Activated naive CD8-positive, alpha-beta T cell treated with anti-CD3 and anti-CD28 coated beads for 36 hours (primary cell): ENCODE measurements at regions not wholly inside any gene's neighbourhood (a gene's known extent, or its start where the extent isn't known, plus 50 kb on each side); places are given as distances from the start of the nearest gene placed in this dataset.

Experiments used
- DNase-seq: peaks from one replicate; pipeline ENCODE4 v3.0.0; 2021
- H3K27ac Mint-ChIP-seq: one replicate; pipeline ENCODE4 v1.8.0; 2022; ENCODE audit warnings: mild to moderate bottlenecking, moderate library complexity, mixed read lengths
- H3K27me3 Mint-ChIP-seq: one replicate; pipeline ENCODE4 v1.8.0; 2022; ENCODE audit warnings: mild to moderate bottlenecking, mixed read lengths
- H3K36me3 Mint-ChIP-seq: one replicate; pipeline ENCODE4 v1.8.0; 2021; ENCODE audit warnings: mild to moderate bottlenecking, mixed read lengths
- H3K4me1 Mint-ChIP-seq: one replicate; pipeline ENCODE4 v1.8.0; 2021; ENCODE audit warnings: mixed read lengths
- H3K4me3 Mint-ChIP-seq: one replicate; pipeline ENCODE4 v1.8.0; 2022; ENCODE audit warnings: mild to moderate bottlenecking, moderate library complexity, mixed read lengths
- H3K9me3 Mint-ChIP-seq: one replicate; pipeline ENCODE4 v1.8.0; 2022; ENCODE audit warnings: mixed read lengths

- Mint-ChIP-seq H3K36me3 (peaks cover 2% of the 10 kb centered on the region), H3K4me1 (no peaks in the 10 kb centered on the region), H3K9me3 (peaks cover 2% of the 10 kb centered on the region), H3K27me3 (no peaks in the 10 kb centered on the region), H3K4me3 (no peak overlapping the region), H3K27ac (no peak overlapping the region)
- DNase-seq: no peak
Measured at GRCh38 chr18:22545066-22545760, 127.5 kb upstream of the CTAGE1 start.

- no peaks in the 10 kb centered on the region for H3K27me3 Mint-ChIP-seq
- H3K27ac Mint-ChIP-seq: no peak overlapping the region
- no peak overlapping the region for H3K4me3 Mint-ChIP-seq
- no peaks in the 10 kb centered on the region for H3K36me3 Mint-ChIP-seq
- no peak for DNase-seq
- no peaks in the 10 kb centered on the region for H3K4me1 Mint-ChIP-seq
- H3K9me3 Mint-ChIP-seq: no peaks in the 10 kb centered on the region
Measured at GRCh38 chr18:22546905-22547570, 129.3 kb upstream of the CTAGE1 start.

- no peak for DNase-seq
- Mint-ChIP-seq H3K27ac (no peak overlapping the region), H3K4me3 (no peak overlapping the region), H3K27me3 (no peaks in the 10 kb centered on the region), H3K9me3 (no peaks in the 10 kb centered on the region), H3K4me1 (no peaks in the 10 kb centered on the region), H3K36me3 (no peaks in the 10 kb centered on the region)
Measured at GRCh38 chr18:22547807-22548561, 130.3 kb upstream of the CTAGE1 start.

- no peak for DNase-seq
- no peak overlapping the region for H3K4me3 Mint-ChIP-seq
Measured at GRCh38 chr18:22549260-22549937, 131.7 kb upstream of the CTAGE1 start.

GRCh38 chr18:22550366-22550765, 132.7 kb upstream of the CTAGE1 start:
- Mint-ChIP-seq H3K4me3 (no peak overlapping the region), H3K27ac (no peak overlapping the region), H3K4me1 (no peaks in the 10 kb centered on the region), H3K36me3 (no peaks in the 10 kb centered on the region), H3K27me3 (no peaks in the 10 kb centered on the region), H3K9me3 (no peaks in the 10 kb centered on the region)
- DNase-seq: no peak

More at GRCh38 chr18:22549260-22549937, 131.7 kb upstream of the CTAGE1 start:
- H3K4me1 Mint-ChIP-seq: no peaks in the 10 kb centered on the region
- no peak overlapping the region for H3K27ac Mint-ChIP-seq
- no peaks in the 10 kb centered on the region for H3K9me3 Mint-ChIP-seq
- H3K27me3 Mint-ChIP-seq: no peaks in the 10 kb centered on the region
- no peaks in the 10 kb centered on the region for H3K36me3 Mint-ChIP-seq

GRCh38 chr18:22550861-22551260, 133.1 kb upstream of the CTAGE1 start:
- H3K4me1 Mint-ChIP-seq: no peaks in the 10 kb centered on the region
- no peak overlapping the region for H3K27ac Mint-ChIP-seq
- H3K4me3 Mint-ChIP-seq: no peak overlapping the region
- DNase-seq: no peak
- H3K36me3 Mint-ChIP-seq: no peaks in the 10 kb centered on the region
- no peaks in the 10 kb centered on the region for H3K9me3 Mint-ChIP-seq
- no peaks in the 10 kb centered on the region for H3K27me3 Mint-ChIP-seq

- H3K9me3 Mint-ChIP-seq: no peaks in the 10 kb centered on the region
- no peaks in the 10 kb centered on the region for H3K36me3 Mint-ChIP-seq
- no peak for DNase-seq
- H3K4me1 Mint-ChIP-seq: no peaks in the 10 kb centered on the region
- peaks cover 2% of the 10 kb centered on the region for H3K27me3 Mint-ChIP-seq
- H3K4me3 Mint-ChIP-seq: no peak overlapping the region
- H3K27ac Mint-ChIP-seq: no peak overlapping the region
Measured at GRCh38 chr18:22551536-22552151, 133.9 kb upstream of the CTAGE1 start.

- Mint-ChIP-seq H3K9me3 (no peaks in the 10 kb centered on the region), H3K27me3 (peaks cover 8% of the 10 kb centered on the region), H3K4me1 (no peaks in the 10 kb centered on the region), H3K36me3 (no peaks in the 10 kb centered on the region), H3K4me3 (no peak overlapping the region), H3K27ac (no peak overlapping the region)
- no peak for DNase-seq
Measured at GRCh38 chr18:22552254-22552653, 134.5 kb upstream of the CTAGE1 start.

- Mint-ChIP-seq H3K4me1 (no peaks in the 10 kb centered on the region), H3K4me3 (no peak overlapping the region), H3K9me3 (no peaks in the 10 kb centered on the region), H3K27me3 (peaks cover 15% of the 10 kb centered on the region), H3K36me3 (no peaks in the 10 kb centered on the region), H3K27ac (no peak overlapping the region)
- no peak for DNase-seq
Measured at GRCh38 chr18:22552899-22553460, 135.3 kb upstream of the CTAGE1 start.

- no peaks in the 10 kb centered on the region for H3K36me3 Mint-ChIP-seq
- peaks cover 10% of the 10 kb centered on the region for H3K4me1 Mint-ChIP-seq
- H3K27me3 Mint-ChIP-seq: peaks cover 42% of the 10 kb centered on the region
Measured at GRCh38 chr18:22556222-22557167, 138.8 kb upstream of the CTAGE1 start.

GRCh38 chr18:22557168-22557941, 139.6 kb upstream of the CTAGE1 start:
- peaks cover 43% of the 10 kb centered on the region for H3K27me3 Mint-ChIP-seq
- H3K9me3 Mint-ChIP-seq: no peaks in the 10 kb centered on the region
- H3K4me1 Mint-ChIP-seq: peaks cover 10% of the 10 kb centered on the region
- DNase-seq: no peak
- H3K4me3 Mint-ChIP-seq: no peak overlapping the region
- H3K36me3 Mint-ChIP-seq: no peaks in the 10 kb centered on the region
- H3K27ac Mint-ChIP-seq: no peak overlapping the region

More at GRCh38 chr18:22556222-22557167, 138.8 kb upstream of the CTAGE1 start:
- Mint-ChIP-seq H3K9me3 (no peaks in the 10 kb centered on the region), H3K4me3 (no peak overlapping the region), H3K27ac (no peak overlapping the region)
- DNase-seq: no peak

- H3K9me3 Mint-ChIP-seq: no peaks in the 10 kb centered on the region
- H3K36me3 Mint-ChIP-seq: no peaks in the 10 kb centered on the region
- DNase-seq: no peak
- peaks cover 10% of the 10 kb centered on the region for H3K4me1 Mint-ChIP-seq
- H3K27me3 Mint-ChIP-seq: peaks cover 54% of the 10 kb centered on the region
- H3K4me3 Mint-ChIP-seq: no peak overlapping the region
- no peak overlapping the region for H3K27ac Mint-ChIP-seq
Measured at GRCh38 chr18:22558945-22559385, 141.2 kb upstream of the CTAGE1 start.
